ENCODE measurements at regions not wholly inside any gene's neighbourhood (a gene's known extent, or its start where the extent isn't known, plus 50 kb on each side); places are given as distances from the start of the nearest gene placed in this dataset.

DNA sequence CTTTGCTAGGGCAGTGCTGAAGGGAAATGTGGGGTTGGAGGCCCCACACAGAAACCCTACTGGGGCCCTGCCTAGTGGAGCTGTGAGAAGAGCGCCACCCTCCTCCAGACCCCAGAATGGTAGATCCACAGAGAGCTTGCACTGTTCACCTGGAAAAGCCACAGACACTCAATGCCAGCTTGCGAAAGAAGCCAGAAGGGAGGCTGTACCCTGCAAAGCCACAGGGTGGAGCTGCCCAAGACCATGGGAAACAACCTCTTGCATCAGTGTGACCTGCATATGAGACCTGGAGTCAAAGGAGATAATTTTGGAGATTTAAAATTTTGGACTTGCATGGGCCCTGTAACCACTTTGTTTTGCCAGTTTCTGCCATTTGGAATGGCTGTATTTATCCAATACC, 615.4 kb upstream of the MIR17HG start:
- POLR2A ChIA-PET (ENCODE audit: unreplicated experiment), result no interaction called here

More for the DNA sequence above, 615.4 kb upstream of the MIR17HG start:
- no peak overlapping the region for H4K5ac ChIP-seq (ENCODE audit: low read depth, low read length)
- dilution Hi-C loops (cut with HindIII; ENCODE audit: low sequenced_read_pairs, unreplicated experiment), result no loop called here
- no peaks in the 10 kb centered on the region for H3K27me3 ChIP-seq (ENCODE audit: control insufficient read depth, insufficient read depth, low read length)
- H3K9me3 ChIP-seq (ENCODE audit: control insufficient read depth, insufficient read depth, low read length), result peaks cover 4% of the 10 kb centered on the region; the same call in 1 of the 2 replicates
- H3K9me1 ChIP-seq (ENCODE audit: insufficient read depth, low read length), result no peaks in the 10 kb centered on the region
- no peak overlapping the region for H3K56ac ChIP-seq (ENCODE audit: extremely low read depth, insufficient read depth, low read length)
- no peak overlapping the region for H4K91ac ChIP-seq (ENCODE audit: insufficient read depth, low read depth, low read length)
- H3K27ac ChIP-seq (ENCODE audit: insufficient read depth, low read length), result no peak overlapping the region
- H2AK9ac ChIP-seq (replicated peaks; ENCODE audit: low read depth, low read length, poor library complexity), result no peak overlapping the region
- no peak overlapping the region for H2BK5ac ChIP-seq (ENCODE audit: low read depth, low read length, poor library complexity, severe bottlenecking)
- in situ Hi-C loops (cut with MboI; ENCODE audit: low sequenced_read_pairs), result no loop called here
- WGBS, 2 experiments (ENCODE audit: extremely low coverage in 2 of 2, insufficient read length in 1 of 2), result no CpG with 5 or more reads among the region's 2 CpGs
- no peak overlapping the region for H2BK120ac ChIP-seq (ENCODE audit: low read depth, low read length)
- H3K36me3 ChIP-seq (ENCODE audit: control insufficient read depth, insufficient read depth, low read length), result no peaks in the 10 kb centered on the region
- H2BK15ac ChIP-seq (ENCODE audit: low read depth, low read length), result no peak overlapping the region
- H4K8ac ChIP-seq (ENCODE audit: low read depth in 2 of 2, low read length in 2 of 2), result no peak overlapping the region
- no peak overlapping the region for H2BK20ac ChIP-seq (ENCODE audit: low read depth, low read length)
- TF ChIP-seq RAD21 (IDR thresholded peaks at IDR 0.05; ENCODE audit: low read length), result no peak
- no peak for TF ChIP-seq CHD1 (IDR thresholded peaks at IDR 0.05; ENCODE audit: low read depth, low read length)
- no peak for TF ChIP-seq MXI1 (IDR thresholded peaks at IDR 0.05; ENCODE audit: borderline replicate concordance, low read depth, low read length)
- TF ChIP-seq SMC3 (IDR thresholded peaks at IDR 0.05; ENCODE audit: low read depth, low read length), result no peak
- TF ChIP-seq MAFK (IDR thresholded peaks at IDR 0.05; ENCODE audit: low read depth, low read length), result no peak
- no peak for TF ChIP-seq CEBPB (IDR thresholded peaks at IDR 0.05; ENCODE audit: low read depth, low read length)
- TF ChIP-seq CTCF (conservative IDR thresholded peaks at IDR 0.05; ENCODE audit: low read depth, low read length), result no peak
- TF ChIP-seq USF2 (IDR thresholded peaks at IDR 0.05; ENCODE audit: low read depth, low read length), result no peak
- TF ChIP-seq BHLHE40 (IDR thresholded peaks at IDR 0.05; ENCODE audit: low read depth, low read length), result no peak
- TF ChIP-seq RCOR1 (IDR thresholded peaks at IDR 0.05; ENCODE audit: insufficient replicate concordance, low read length), result no peak
- H3K23ac ChIP-seq (ENCODE audit: low read depth, low read length), result no peak overlapping the region
- intact Hi-C loops (cut with micrococcal nuclease), result no loop called here
- no peak overlapping the region for H3K18ac ChIP-seq (ENCODE audit: low read depth, low read length)
- no peak overlapping the region for H3K4ac ChIP-seq (ENCODE audit: low read depth, low read length)
- CTCF ChIA-PET, result no interaction called here
- no peak overlapping the region for H3K4me3 ChIP-seq (ENCODE audit: insufficient read depth, low read depth, low read length)
- no peak overlapping the region for H3K14ac ChIP-seq (replicated peaks; ENCODE audit: low read depth, low read length)
- no TSS peak for BruUV-seq (replicated peaks)
- H3K4me2 ChIP-seq (ENCODE audit: low read depth, low read length), result no peak overlapping the region
- H2AK5ac ChIP-seq (ENCODE audit: low read depth, low read length), result no peak overlapping the region
- DNase-seq, result no peak
- no peaks in the 10 kb centered on the region for H3K4me1 ChIP-seq (ENCODE audit: control insufficient read depth, insufficient read depth, low read length)
- no peaks in the 10 kb centered on the region for H4K20me1 ChIP-seq (ENCODE audit: insufficient read depth, low read length)
- no peak overlapping the region for H2AFZ ChIP-seq (replicated peaks; ENCODE audit: low read length, poor library complexity)
- H3K79me1 ChIP-seq (ENCODE audit: low read depth in 1 of 2, low read length in 2 of 2), result no peaks in the 10 kb centered on the region
- H3K9ac ChIP-seq (ENCODE audit: low read depth, low read length), result no peak overlapping the region
- no peak for ATAC-seq (ENCODE audit: low read depth)

Data from IMR-90 (cell line).